ENCODE measurements at regions not wholly inside any gene's neighbourhood (a gene's known extent, or its start where the extent isn't known, plus 50 kb on each side); places are given as distances from the start of the nearest gene placed in this dataset.

DNA sequence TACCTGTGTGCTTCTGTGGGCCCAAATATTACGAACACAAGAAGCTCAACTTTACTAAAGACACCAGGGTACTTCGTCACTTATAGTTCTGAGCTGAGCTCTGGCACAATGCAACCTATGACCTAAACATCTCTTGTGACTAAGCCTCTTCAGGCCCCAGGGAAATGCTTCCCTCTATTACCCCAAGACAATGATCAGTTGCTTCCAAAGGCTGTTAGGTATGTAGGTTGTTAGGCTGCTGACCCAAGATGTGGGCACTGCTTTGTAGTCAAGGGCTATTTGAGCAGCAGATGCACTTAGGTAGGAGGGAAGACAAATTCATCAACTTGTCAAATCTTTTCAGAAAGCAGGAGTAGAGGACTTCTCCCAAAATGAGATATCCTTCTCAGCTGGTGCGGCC lies 640.1 kb downstream of the EPHA4 start:
- H3K27me3 ChIP-seq (ENCODE audit: control insufficient read depth, insufficient read depth, low read length) = no peaks in the 10 kb centered on the region
- no peaks in the 10 kb centered on the region for H3K36me3 ChIP-seq (ENCODE audit: control insufficient read depth, insufficient read depth, low read length)
- H3K9me3 ChIP-seq (ENCODE audit: control insufficient read depth, insufficient read depth, low read length) = no peaks in the 10 kb centered on the region
- no peak overlapping the region for H3K4me3 ChIP-seq (ENCODE audit: low read depth, low read length)
- H3K4me1 ChIP-seq (ENCODE audit: control insufficient read depth, insufficient read depth, low read length) = no peaks in the 10 kb centered on the region
- no peak overlapping the region for H3K9ac ChIP-seq (ENCODE audit: low read depth, low read length)

DNA sequence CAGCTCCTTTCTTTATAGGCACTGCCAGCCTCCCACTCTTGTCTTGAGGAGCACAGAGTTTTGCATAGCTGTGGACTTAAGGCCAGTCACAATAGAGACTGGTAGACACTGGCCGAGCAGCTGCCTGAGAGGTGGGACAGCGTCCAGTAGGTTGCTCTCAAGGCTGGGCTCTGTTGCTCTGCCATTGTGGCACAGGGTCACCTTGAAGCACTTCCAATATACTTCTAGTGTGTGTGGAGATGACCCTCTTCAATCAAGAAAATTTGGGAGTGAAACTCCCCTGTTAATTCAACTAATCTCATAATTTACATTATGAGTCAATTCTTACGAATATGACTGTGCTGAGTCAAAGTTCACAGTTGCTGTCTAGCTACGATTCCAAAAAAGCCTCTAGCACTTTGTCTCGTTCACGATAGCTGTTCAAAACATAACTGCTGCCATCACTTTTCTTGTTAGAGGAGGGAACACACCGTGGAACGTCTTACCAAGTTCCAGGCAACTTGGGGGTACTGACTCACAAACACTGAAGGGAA lies 636.2 kb downstream of the EPHA4 start:
- no peaks in the 10 kb centered on the region for H3K36me3 ChIP-seq (ENCODE audit: control insufficient read depth, insufficient read depth, low read length)
- no peak overlapping the region for H3K9ac ChIP-seq (ENCODE audit: low read depth, low read length)
- H3K4me3 ChIP-seq (ENCODE audit: low read depth, low read length) = no peak overlapping the region
- H3K27me3 ChIP-seq (ENCODE audit: control insufficient read depth, insufficient read depth, low read length) = no peaks in the 10 kb centered on the region
- H3K4me1 ChIP-seq (ENCODE audit: control insufficient read depth, insufficient read depth, low read length) = no peaks in the 10 kb centered on the region
- H3K9me3 ChIP-seq (ENCODE audit: control insufficient read depth, insufficient read depth, low read length) = no peaks in the 10 kb centered on the region

DNA sequence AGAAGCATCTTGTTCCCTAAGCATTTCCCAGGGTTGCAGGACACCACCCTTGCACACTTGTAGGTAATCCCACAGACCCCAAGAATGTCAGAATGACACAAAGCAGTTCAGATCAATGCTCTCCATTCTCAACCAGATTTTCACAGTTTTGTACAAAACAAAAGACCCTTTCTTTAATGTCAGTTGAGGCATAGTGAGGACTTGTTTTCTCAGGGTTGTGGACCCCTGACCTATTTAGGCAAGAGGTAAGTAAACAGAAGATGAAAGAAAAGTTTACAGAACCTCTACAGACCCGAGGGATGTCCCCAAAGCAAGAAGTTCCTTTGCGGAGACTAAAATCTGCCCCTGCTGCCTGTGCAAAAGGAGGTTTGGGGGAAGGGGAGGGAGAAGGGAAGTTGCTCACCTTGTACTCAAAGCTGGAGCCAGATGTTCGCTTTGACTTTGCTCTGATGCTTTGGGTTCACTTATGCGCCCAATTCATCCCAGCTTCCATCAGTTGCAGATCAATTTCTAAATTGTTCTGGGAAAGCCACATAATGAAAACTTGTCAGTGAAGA lies 635.4 kb downstream of the EPHA4 start:
- no peak overlapping the region for H3K9ac ChIP-seq (ENCODE audit: low read depth, low read length)
- no peaks in the 10 kb centered on the region for H3K36me3 ChIP-seq (ENCODE audit: control insufficient read depth, insufficient read depth, low read length)
- no peaks in the 10 kb centered on the region for H3K4me1 ChIP-seq (ENCODE audit: control insufficient read depth, insufficient read depth, low read length)
- no peak overlapping the region for H3K4me3 ChIP-seq (ENCODE audit: low read depth, low read length)
- H3K9me3 ChIP-seq (ENCODE audit: control insufficient read depth, insufficient read depth, low read length) = no peaks in the 10 kb centered on the region
- H3K27me3 ChIP-seq (ENCODE audit: control insufficient read depth, insufficient read depth, low read length) = no peaks in the 10 kb centered on the region

DNA sequence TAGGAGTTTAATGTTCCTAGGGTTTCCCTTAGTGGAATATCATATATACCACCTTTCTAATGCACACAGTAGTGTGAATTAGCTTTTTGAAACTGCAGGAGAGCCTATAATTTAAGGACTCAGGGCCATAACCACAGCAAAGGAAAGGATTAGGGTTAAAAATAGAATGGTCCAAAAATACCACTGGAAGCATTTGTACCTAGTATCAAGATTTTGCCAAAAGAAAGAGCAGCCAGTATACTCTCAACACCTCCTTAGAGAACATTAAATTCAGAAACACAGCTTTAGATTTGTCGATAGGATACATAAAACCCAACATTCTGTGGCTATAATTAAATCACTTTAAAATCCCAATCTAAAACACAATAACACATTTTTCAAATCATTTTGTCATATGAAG lies 634.9 kb downstream of the EPHA4 start:
- no peaks in the 10 kb centered on the region for H3K9me3 ChIP-seq (ENCODE audit: control insufficient read depth, insufficient read depth, low read length)
- no peaks in the 10 kb centered on the region for H3K4me1 ChIP-seq (ENCODE audit: control insufficient read depth, insufficient read depth, low read length)
- no peaks in the 10 kb centered on the region for H3K36me3 ChIP-seq (ENCODE audit: control insufficient read depth, insufficient read depth, low read length)
- H3K4me3 ChIP-seq (ENCODE audit: low read depth, low read length) = no peak overlapping the region
- no peaks in the 10 kb centered on the region for H3K27me3 ChIP-seq (ENCODE audit: control insufficient read depth, insufficient read depth, low read length)
- no peak overlapping the region for H3K9ac ChIP-seq (ENCODE audit: low read depth, low read length)

DNA sequence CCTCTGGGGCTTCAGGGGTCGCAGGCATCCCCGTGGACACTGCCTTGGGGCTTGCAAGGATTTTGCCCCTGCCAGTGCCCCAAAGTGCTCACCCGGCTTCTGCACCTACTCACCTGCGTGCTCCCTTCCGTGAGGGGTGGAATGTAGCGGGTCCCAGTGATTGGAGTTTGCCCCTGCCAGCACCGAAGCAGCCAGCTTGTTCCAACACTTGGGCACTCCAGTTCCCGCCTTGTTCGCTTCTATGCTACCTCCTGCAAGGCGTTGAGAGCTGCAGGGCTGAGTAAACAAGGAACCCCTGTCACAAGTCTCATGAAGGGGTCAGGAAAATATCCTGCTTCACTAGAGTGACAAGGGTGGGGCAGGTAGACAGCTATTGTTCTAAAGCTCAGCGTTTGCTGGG lies 631.5 kb downstream of the EPHA4 start:
- Histone ChIP-seq H3K27me3 (ENCODE audit: control insufficient read depth, insufficient read depth, low read length) (no peaks in the 10 kb centered on the region), H3K4me3 (ENCODE audit: low read depth, low read length) (no peak overlapping the region), H3K36me3 (ENCODE audit: control insufficient read depth, insufficient read depth, low read length) (no peaks in the 10 kb centered on the region), H3K9ac (ENCODE audit: low read depth, low read length) (no peak overlapping the region), H3K4me1 (ENCODE audit: control insufficient read depth, insufficient read depth, low read length) (no peaks in the 10 kb centered on the region), H3K9me3 (ENCODE audit: control insufficient read depth, insufficient read depth, low read length) (no peaks in the 10 kb centered on the region)

DNA sequence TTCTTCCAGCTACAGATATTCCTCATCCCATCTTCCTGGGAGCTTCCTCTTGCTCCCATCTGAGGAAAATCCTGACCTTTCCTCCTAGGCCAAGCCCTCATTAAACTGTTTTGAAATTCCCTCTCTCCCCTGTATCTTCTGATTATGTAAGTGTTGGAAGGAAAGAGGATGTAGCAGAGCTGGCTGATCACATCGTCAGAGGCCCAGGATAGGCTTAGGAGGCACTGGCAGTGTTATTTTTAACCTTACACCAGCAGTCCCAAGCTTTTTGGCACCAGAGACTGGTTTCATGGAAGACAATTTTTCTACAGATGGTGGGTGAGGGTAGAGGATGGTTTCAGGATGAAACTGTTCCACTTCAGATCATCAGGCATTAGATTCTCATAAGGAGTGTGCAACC lies 630.4 kb downstream of the EPHA4 start:
- Histone ChIP-seq H3K36me3 (ENCODE audit: control insufficient read depth, insufficient read depth, low read length) (no peaks in the 10 kb centered on the region), H3K9me3 (ENCODE audit: control insufficient read depth, insufficient read depth, low read length) (no peaks in the 10 kb centered on the region), H3K4me1 (ENCODE audit: control insufficient read depth, insufficient read depth, low read length) (no peaks in the 10 kb centered on the region), H3K27me3 (ENCODE audit: control insufficient read depth, insufficient read depth, low read length) (no peaks in the 10 kb centered on the region), H3K4me3 (ENCODE audit: low read depth, low read length) (no peak overlapping the region), H3K9ac (ENCODE audit: low read depth, low read length) (no peak overlapping the region)

DNA sequence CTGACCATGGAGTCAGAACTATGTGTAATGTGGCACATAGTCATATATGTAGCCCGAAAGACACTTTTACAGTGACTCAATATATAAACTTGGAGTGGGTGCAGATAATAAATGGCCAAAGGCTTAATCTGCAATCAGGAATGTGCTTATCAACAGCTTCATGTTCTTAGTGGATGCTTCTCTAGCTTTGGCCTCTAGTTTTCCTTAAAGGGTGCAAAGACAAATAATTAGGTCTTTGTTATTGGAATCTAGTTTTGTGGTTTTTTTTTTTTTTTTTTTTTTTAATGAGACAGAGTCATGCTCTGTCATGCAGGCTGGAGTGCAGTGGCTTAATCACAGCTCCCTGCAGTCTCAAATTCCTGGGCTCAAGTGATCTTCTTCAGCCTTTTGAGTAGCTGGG lies 625.6 kb downstream of the EPHA4 start:
- no peak overlapping the region for H3K9ac ChIP-seq (ENCODE audit: low read depth, low read length)
- H3K4me1 ChIP-seq (ENCODE audit: control insufficient read depth, insufficient read depth, low read length) = peaks cover 10% of the 10 kb centered on the region
- H3K27me3 ChIP-seq (ENCODE audit: control insufficient read depth, insufficient read depth, low read length) = no peaks in the 10 kb centered on the region
- no peak overlapping the region for H3K4me3 ChIP-seq (ENCODE audit: low read depth, low read length)
- no peaks in the 10 kb centered on the region for H3K9me3 ChIP-seq (ENCODE audit: control insufficient read depth, insufficient read depth, low read length)
- no peaks in the 10 kb centered on the region for H3K36me3 ChIP-seq (ENCODE audit: control insufficient read depth, insufficient read depth, low read length)

DNA sequence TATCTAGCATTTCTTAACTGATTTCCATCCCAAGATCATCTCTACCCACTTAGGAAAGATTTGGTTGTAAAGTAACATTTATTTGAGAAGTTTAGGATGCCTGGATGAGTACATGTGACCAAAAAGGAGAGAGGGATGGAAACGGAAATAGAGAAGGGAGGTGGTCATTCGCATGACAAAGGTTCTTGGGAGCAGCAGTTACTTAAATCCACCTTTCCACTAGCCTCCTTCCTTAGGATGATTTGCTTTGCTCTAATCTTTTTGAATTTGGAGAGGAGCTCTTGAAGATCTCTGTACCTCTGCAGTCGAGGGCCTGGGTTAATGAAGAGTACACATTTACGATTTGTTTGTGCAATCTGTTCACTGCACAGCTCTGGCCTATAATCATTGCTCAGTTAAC lies 623.5 kb downstream of the EPHA4 start:
- Histone ChIP-seq H3K9me3 (ENCODE audit: control insufficient read depth, insufficient read depth, low read length) (no peaks in the 10 kb centered on the region), H3K4me3 (ENCODE audit: low read depth, low read length) (no peak overlapping the region), H3K27me3 (ENCODE audit: control insufficient read depth, insufficient read depth, low read length) (no peaks in the 10 kb centered on the region), H3K9ac (ENCODE audit: low read depth, low read length) (no peak overlapping the region), H3K36me3 (ENCODE audit: control insufficient read depth, insufficient read depth, low read length) (no peaks in the 10 kb centered on the region), H3K4me1 (ENCODE audit: control insufficient read depth, insufficient read depth, low read length) (peaks cover 10% of the 10 kb centered on the region)

DNA sequence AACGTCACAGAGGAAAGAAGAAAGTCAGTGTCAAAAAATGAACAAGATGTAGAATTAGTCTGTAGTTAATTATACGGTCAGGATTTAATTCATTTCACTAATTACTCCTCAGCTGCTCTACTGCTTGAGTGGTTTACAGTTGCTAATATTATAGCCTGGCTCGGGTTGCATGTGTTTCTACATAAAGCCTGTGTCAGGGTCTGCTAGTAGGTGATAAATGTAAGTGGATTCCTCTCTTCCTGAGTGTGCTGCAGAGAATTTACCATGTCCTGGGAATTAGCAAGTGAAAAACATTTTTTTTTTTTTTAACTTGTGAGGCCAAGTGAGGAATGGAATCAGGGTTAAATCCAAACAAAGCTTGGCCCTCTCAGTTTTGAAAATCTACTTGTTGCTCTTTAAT lies 622.6 kb downstream of the EPHA4 start:
- Histone ChIP-seq H3K4me1 (ENCODE audit: control insufficient read depth, insufficient read depth, low read length) (peaks cover 10% of the 10 kb centered on the region), H3K4me3 (ENCODE audit: low read depth, low read length) (no peak overlapping the region), H3K36me3 (ENCODE audit: control insufficient read depth, insufficient read depth, low read length) (no peaks in the 10 kb centered on the region), H3K9me3 (ENCODE audit: control insufficient read depth, insufficient read depth, low read length) (no peaks in the 10 kb centered on the region), H3K9ac (ENCODE audit: low read depth, low read length) (no peak overlapping the region), H3K27me3 (ENCODE audit: control insufficient read depth, insufficient read depth, low read length) (no peaks in the 10 kb centered on the region)

DNA sequence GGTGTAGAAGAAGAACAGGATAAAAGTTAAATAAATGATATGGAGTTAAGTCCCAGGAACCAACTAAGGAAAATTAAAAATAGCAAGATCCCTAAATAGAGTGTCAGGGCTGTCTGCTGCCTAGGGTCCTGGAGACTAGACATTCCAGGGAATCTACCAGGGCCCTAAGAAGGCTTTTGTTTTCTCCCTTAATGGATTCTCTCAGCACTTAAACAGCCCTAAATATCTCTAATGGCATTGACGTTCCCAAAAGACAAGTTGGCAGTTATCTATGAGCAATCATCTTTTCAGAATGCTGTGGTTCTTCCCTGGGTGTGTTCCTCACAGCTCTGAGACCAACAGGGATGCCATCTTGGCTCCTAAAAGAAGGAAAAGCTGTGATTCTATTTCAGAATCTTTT lies 616.3 kb downstream of the EPHA4 start:
- no peaks in the 10 kb centered on the region for H3K36me3 ChIP-seq (ENCODE audit: control insufficient read depth, insufficient read depth, low read length)
- H3K4me3 ChIP-seq (ENCODE audit: low read depth, low read length) = no peak overlapping the region
- no peaks in the 10 kb centered on the region for H3K4me1 ChIP-seq (ENCODE audit: control insufficient read depth, insufficient read depth, low read length)
- no peaks in the 10 kb centered on the region for H3K27me3 ChIP-seq (ENCODE audit: control insufficient read depth, insufficient read depth, low read length)
- H3K9ac ChIP-seq (ENCODE audit: low read depth, low read length) = no peak overlapping the region
- H3K9me3 ChIP-seq (ENCODE audit: control insufficient read depth, insufficient read depth, low read length) = no peaks in the 10 kb centered on the region

DNA sequence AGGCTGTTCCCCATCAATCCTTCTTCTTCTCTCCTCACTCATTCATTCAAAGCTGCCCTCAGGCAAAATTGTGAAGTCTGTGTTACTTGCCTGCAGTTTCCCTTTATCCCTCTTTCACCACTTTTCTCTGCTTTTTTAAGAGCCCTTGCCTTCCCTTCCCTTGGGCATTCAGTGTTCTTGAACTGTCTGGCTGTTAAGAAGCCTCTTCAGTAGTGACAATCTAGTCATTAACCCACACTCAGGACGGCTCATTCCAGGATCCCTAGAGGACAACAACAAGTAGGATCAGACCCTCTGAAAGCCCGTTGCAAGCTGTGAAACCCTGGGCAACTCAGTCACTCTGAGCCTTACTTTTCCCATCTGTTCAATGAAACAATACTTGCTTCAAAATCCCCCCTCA lies 615.7 kb downstream of the EPHA4 start:
- no peaks in the 10 kb centered on the region for H3K36me3 ChIP-seq (ENCODE audit: control insufficient read depth, insufficient read depth, low read length)

DNA sequence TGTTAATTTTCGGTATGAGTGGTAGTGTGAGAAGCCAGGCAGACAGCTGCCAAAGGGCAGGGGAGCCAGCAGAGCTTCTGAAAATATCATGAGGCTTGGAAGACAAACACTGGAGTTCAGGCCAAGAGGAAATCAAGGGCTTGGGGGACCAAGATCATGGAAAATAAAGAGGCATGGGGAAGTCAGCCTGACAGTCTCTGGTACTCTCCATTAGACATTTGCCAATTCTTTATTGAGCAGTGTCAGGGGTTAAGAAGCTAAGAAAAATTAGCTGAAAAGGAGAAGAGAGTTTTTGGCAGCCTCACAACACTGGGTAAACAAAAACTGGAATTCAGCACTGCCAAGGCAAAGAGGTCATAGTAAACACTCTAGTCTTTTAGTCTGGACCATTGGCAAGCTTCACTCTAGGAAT lies 612.7 kb downstream of the EPHA4 start:
- Histone ChIP-seq H3K36me3 (ENCODE audit: control insufficient read depth, insufficient read depth, low read length) (no peaks in the 10 kb centered on the region), H3K4me3 (ENCODE audit: low read depth, low read length) (no peak overlapping the region), H3K9me3 (ENCODE audit: control insufficient read depth, insufficient read depth, low read length) (no peaks in the 10 kb centered on the region), H3K27me3 (ENCODE audit: control insufficient read depth, insufficient read depth, low read length) (no peaks in the 10 kb centered on the region), H3K4me1 (ENCODE audit: control insufficient read depth, insufficient read depth, low read length) (no peaks in the 10 kb centered on the region), H3K9ac (ENCODE audit: low read depth, low read length) (no peak overlapping the region)

More for the DNA sequence above, 615.7 kb downstream of the EPHA4 start:
- Histone ChIP-seq H3K4me3 (ENCODE audit: low read depth, low read length) (no peak overlapping the region), H3K27me3 (ENCODE audit: control insufficient read depth, insufficient read depth, low read length) (no peaks in the 10 kb centered on the region), H3K9me3 (ENCODE audit: control insufficient read depth, insufficient read depth, low read length) (no peaks in the 10 kb centered on the region), H3K4me1 (ENCODE audit: control insufficient read depth, insufficient read depth, low read length) (no peaks in the 10 kb centered on the region), H3K9ac (ENCODE audit: low read depth, low read length) (no peak overlapping the region)
